ENCODE measurements at regions not wholly inside any gene's neighbourhood (a gene's known extent, or its start where the extent isn't known, plus 50 kb on each side); places are given as distances from the start of the nearest gene placed in this dataset.

- TF ChIP-seq EGR1 (IDR thresholded peaks at IDR 0.05; ENCODE audit: low read depth), result no peak
- TF ChIP-seq, protein P1, sequence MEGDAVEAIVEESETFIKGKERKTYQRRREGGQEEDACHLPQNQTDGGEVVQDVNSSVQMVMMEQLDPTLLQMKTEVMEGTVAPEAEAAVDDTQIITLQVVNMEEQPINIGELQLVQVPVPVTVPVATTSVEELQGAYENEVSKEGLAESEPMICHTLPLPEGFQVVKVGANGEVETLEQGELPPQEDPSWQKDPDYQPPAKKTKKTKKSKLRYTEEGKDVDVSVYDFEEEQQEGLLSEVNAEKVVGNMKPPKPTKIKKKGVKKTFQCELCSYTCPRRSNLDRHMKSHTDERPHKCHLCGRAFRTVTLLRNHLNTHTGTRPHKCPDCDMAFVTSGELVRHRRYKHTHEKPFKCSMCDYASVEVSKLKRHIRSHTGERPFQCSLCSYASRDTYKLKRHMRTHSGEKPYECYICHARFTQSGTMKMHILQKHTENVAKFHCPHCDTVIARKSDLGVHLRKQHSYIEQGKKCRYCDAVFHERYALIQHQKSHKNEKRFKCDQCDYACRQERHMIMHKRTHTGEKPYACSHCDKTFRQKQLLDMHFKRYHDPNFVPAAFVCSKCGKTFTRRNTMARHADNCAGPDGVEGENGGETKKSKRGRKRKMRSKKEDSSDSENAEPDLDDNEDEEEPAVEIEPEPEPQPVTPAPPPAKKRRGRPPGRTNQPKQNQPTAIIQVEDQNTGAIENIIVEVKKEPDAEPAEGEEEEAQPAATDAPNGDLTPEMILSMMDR (IDR thresholded peaks at IDR 0.05 in 2 of 3, conservative IDR thresholded peaks at IDR 0.05 in 1 of 3; ENCODE audit: borderline replicate concordance in 1 of 3, insufficient read depth in 1 of 3, low read depth in 2 of 3, low read length in 2 of 3), result no peak
- no peak for TF ChIP-seq EZH2 (IDR thresholded peaks at IDR 0.05)
These were observed 426.0 kb downstream of the PCDH18 start for GRCh38 chr4:137106287-137106686.

All from HCT116 (cell line).